IMR-90 (cell line): ENCODE measurements at regions not wholly inside any gene's neighbourhood (a gene's known extent, or its start where the extent isn't known, plus 50 kb on each side); places are given as distances from the start of the nearest gene placed in this dataset.
A peak's percentile ranks its signal among the peaks of the same experiment; 100 is the strongest.

Source experiments
- ATAC-seq: fragments of 200-7000 bp; cut with Tn5 transposase; 2 replicates; pipeline ENCODE4 v1.9.1; 2020; ENCODE audit warnings: low read depth, mild to moderate bottlenecking, moderate library complexity
- BruUV-seq: library from RNA; stranded (reverse); fragments of 400-500 nt; replicated peaks from 2 replicates; lab custom pipeline; 2021; lab: Mats Ljungman, UMichigan
- CTCF ChIA-PET: fragments of 300-600 bp; formaldehyde crosslinking; extraction: SDS; loops from one replicate; lab custom pipeline; 2021; ENCODE audit warnings: antibody characterized with exemption; lab: Yijun Ruan, JAX
- POLR2A ChIA-PET: fragments of 300-600 bp; sonication (Branson Sonifier 250); formaldehyde crosslinking; loops from one replicate; lab custom pipeline; 2022; ENCODE audit warnings: antibody characterized with exemption; ENCODE audit not compliant: unreplicated experiment; lab: Charles Lee
- DNase-seq: peaks from one replicate; pipeline ENCODE4 v3.0.0; 2013
- H2AFZ ChIP-seq: replicated peaks from 2 replicates; pipeline ENCODE3; 2013; ENCODE audit warnings: low read length, mild to moderate bottlenecking; ENCODE audit not compliant: poor library complexity
- H2AK5ac ChIP-seq: 2 replicates; pipeline ENCODE4 v1.6.1; 2013; ENCODE audit warnings: low read depth, low read length, inconsistent platforms
- H2AK9ac ChIP-seq: replicated peaks from 2 replicates; pipeline ENCODE3; 2013; ENCODE audit warnings: mild to moderate bottlenecking, low read depth, low read length, moderate library complexity; ENCODE audit not compliant: poor library complexity
- H2BK120ac ChIP-seq: 2 replicates; pipeline ENCODE4 v1.6.1; 2013; ENCODE audit warnings: low read depth, low read length, inconsistent platforms
- H2BK15ac ChIP-seq: 3 replicates; pipeline ENCODE4 v1.6.1; 2013; ENCODE audit warnings: low read depth, low read length, inconsistent platforms
- H2BK20ac ChIP-seq: 2 replicates; pipeline ENCODE4 v1.6.1; 2013; ENCODE audit warnings: low read depth, mild to moderate bottlenecking, inconsistent platforms, low read length, moderate library complexity
- H2BK5ac ChIP-seq: 2 replicates; pipeline ENCODE4 v1.6.1; 2013; ENCODE audit warnings: mild to moderate bottlenecking, low read depth, low read length, inconsistent platforms; ENCODE audit not compliant: poor library complexity, severe bottlenecking
- H3K14ac ChIP-seq: replicated peaks from 2 replicates; pipeline ENCODE4 v1.6.1; 2013; ENCODE audit warnings: low read depth, low read length, inconsistent platforms
- H3K18ac ChIP-seq: 2 replicates; pipeline ENCODE4 v1.6.1; 2013; ENCODE audit warnings: low read depth, low read length, control low read depth
- H3K23ac ChIP-seq: 2 replicates; pipeline ENCODE4 v1.6.1; 2013; ENCODE audit warnings: low read depth, low read length, inconsistent platforms
- H3K27ac ChIP-seq: 2 replicates; pipeline ENCODE4 v1.5.1; 2013; ENCODE audit warnings: mild to moderate bottlenecking, control low read depth, low read length; ENCODE audit not compliant: insufficient read depth
- H3K27me3 ChIP-seq: 2 replicates; pipeline ENCODE4 v1.6.1; 2013; ENCODE audit warnings: low read length; ENCODE audit not compliant: control insufficient read depth, insufficient read depth
- H3K36me3 ChIP-seq: 2 replicates; pipeline ENCODE4 v1.6.1; 2013; ENCODE audit warnings: low read length, mixed read lengths; ENCODE audit not compliant: control insufficient read depth, insufficient read depth
- H3K4ac ChIP-seq: 2 replicates; pipeline ENCODE4 v1.6.1; 2013; ENCODE audit warnings: low read depth, low read length, inconsistent platforms
- H3K4me1 ChIP-seq: 2 replicates; pipeline ENCODE4 v1.6.1; 2013; ENCODE audit warnings: low read length, mixed read lengths; ENCODE audit not compliant: control insufficient read depth, insufficient read depth
- H3K4me2 ChIP-seq: 2 replicates; pipeline ENCODE4 v1.6.1; 2013; ENCODE audit warnings: low read depth, mild to moderate bottlenecking, control low read depth, low read length, moderate library complexity
- H3K4me3 ChIP-seq: 2 replicates; pipeline ENCODE4 v1.5.1; 2013; ENCODE audit warnings: low read depth, mild to moderate bottlenecking, control low read depth, low read length, moderate library complexity; ENCODE audit not compliant: insufficient read depth
- H3K56ac ChIP-seq: 2 replicates; pipeline ENCODE4 v1.6.1; 2013; ENCODE audit warnings: low read length, inconsistent platforms; ENCODE audit not compliant: insufficient read depth; ENCODE audit errors: extremely low read depth
- H3K79me1 ChIP-seq, 2 experiments: 2 replicates each; pipeline ENCODE4 v1.6.1; 2013; ENCODE audit warnings: low read length in 2 of 2, inconsistent platforms in 1 of 2, low read depth in 1 of 2
- H3K9ac ChIP-seq: 2 replicates; pipeline ENCODE4 v1.6.1; 2013; ENCODE audit warnings: low read depth, low read length, control low read depth
- H3K9me1 ChIP-seq: 2 replicates; pipeline ENCODE4 v1.6.1; 2013; ENCODE audit warnings: low read length, inconsistent platforms; ENCODE audit not compliant: insufficient read depth
- H3K9me3 ChIP-seq: 2 replicates; pipeline ENCODE4 v1.6.1; 2013; ENCODE audit warnings: low read length; ENCODE audit not compliant: control insufficient read depth, insufficient read depth
- H4K20me1 ChIP-seq: 2 replicates; pipeline ENCODE4 v1.6.1; 2013; ENCODE audit warnings: low read length, inconsistent platforms; ENCODE audit not compliant: insufficient read depth
- H4K5ac ChIP-seq: 2 replicates; pipeline ENCODE4 v1.6.1; 2013; ENCODE audit warnings: mild to moderate bottlenecking, low read depth, low read length, control low read depth
- H4K8ac ChIP-seq, 2 experiments: 2 replicates each; pipeline ENCODE4 v1.6.1; 2013; ENCODE audit warnings: low read depth in 2 of 2, low read length in 2 of 2, control low read depth in 1 of 2, inconsistent platforms in 1 of 2
- H4K91ac ChIP-seq: 2 replicates; pipeline ENCODE4 v1.6.1; 2013; ENCODE audit warnings: low read depth, low read length, inconsistent platforms; ENCODE audit not compliant: insufficient read depth
- BHLHE40 ChIP-seq: fragments of 150-350 bp; IDR thresholded peaks from 2 replicates; pipeline ENCODE4 v1.6.1; 2016; ENCODE audit warnings: mild to moderate bottlenecking, low read depth, low read length
- CEBPB ChIP-seq: IDR thresholded peaks from 2 replicates; pipeline ENCODE4 v1.6.1; 2012; ENCODE audit warnings: low read depth, low read length, improper control_type of control experiment
- CHD1 ChIP-seq: IDR thresholded peaks from 2 replicates; pipeline ENCODE4 v1.6.1; 2012; ENCODE audit warnings: low read depth, low read length, improper control_type of control experiment
- CTCF ChIP-seq: conservative IDR thresholded peaks from 2 replicates; pipeline ENCODE4 v1.5.1; 2012; ENCODE audit warnings: mild to moderate bottlenecking, low read depth, low read length, improper control_type of control experiment
- ELK1 ChIP-seq: fragments of 150-350 bp; IDR thresholded peaks from 2 replicates; pipeline ENCODE4 v1.6.1; 2016; ENCODE audit warnings: low read depth, mild to moderate bottlenecking, low read length, moderate library complexity, borderline replicate concordance
- FOS ChIP-seq: fragments of 150-350 bp; IDR thresholded peaks from 2 replicates; pipeline ENCODE4 v1.6.1; 2016; ENCODE audit warnings: low read depth, low read length
- MAFK ChIP-seq: IDR thresholded peaks from 2 replicates; pipeline ENCODE4 v1.6.1; 2012; ENCODE audit warnings: low read depth, low read length, improper control_type of control experiment
- MAZ ChIP-seq: IDR thresholded peaks from 2 replicates; pipeline ENCODE4 v1.6.1; 2012; ENCODE audit warnings: low read depth, mild to moderate bottlenecking, low read length, improper control_type of control experiment, moderate library complexity, borderline replicate concordance
- MXI1 ChIP-seq: IDR thresholded peaks from 2 replicates; pipeline ENCODE4 v1.6.1; 2012; ENCODE audit warnings: low read depth, mild to moderate bottlenecking, low read length, moderate library complexity, borderline replicate concordance
- NFE2L2 ChIP-seq: fragments of 150-350 bp; IDR thresholded peaks from 2 replicates; pipeline ENCODE4 v1.6.1; 2016; ENCODE audit warnings: low read depth, mild to moderate bottlenecking, low read length
- RAD21 ChIP-seq: IDR thresholded peaks from 2 replicates; pipeline ENCODE4 v1.6.1; 2012; ENCODE audit warnings: low read length, improper control_type of control experiment
- RCOR1 ChIP-seq: IDR thresholded peaks from 2 replicates; pipeline ENCODE4 v1.6.1; 2012; ENCODE audit warnings: mild to moderate bottlenecking, low read length, improper control_type of control experiment; ENCODE audit not compliant: insufficient replicate concordance
- RFX5 ChIP-seq: IDR thresholded peaks from 2 replicates; pipeline ENCODE4 v1.8.0; 2012; ENCODE audit warnings: low read depth, mild to moderate bottlenecking, low read length, moderate library complexity
- SMC3 ChIP-seq: fragments of 150-350 bp; IDR thresholded peaks from 2 replicates; pipeline ENCODE4 v1.6.1; 2016; ENCODE audit warnings: low read depth, mild to moderate bottlenecking, antibody characterized with exemption, low read length, moderate library complexity
- USF2 ChIP-seq: fragments of 150-350 bp; IDR thresholded peaks from 2 replicates; pipeline ENCODE4 v1.6.1; 2017; ENCODE audit warnings: mild to moderate bottlenecking, antibody characterized with exemption, low read length, low read depth
- WGBS, 2 experiments: methylation state at CpG; one replicate each; pipeline versions ENCODE4 v1.1.5 to v1.1.7; 2013; ENCODE audit warnings: missing lambda C conversion rate in 2 of 2; ENCODE audit not compliant: insufficient read length in 1 of 2; ENCODE audit errors: extremely low coverage in 2 of 2; 5-methylcytosine and 5-hydroxymethylcytosine counted together
- dilution Hi-C: fragments of 300-500 bp; cut with HindIII; formaldehyde crosslinking; loops from one replicate; pipeline ENCODE4 v1.14.3; 2018; ENCODE audit warnings: low sequenced_read_pairs; ENCODE audit not compliant: unreplicated experiment
- in situ Hi-C: fragments of 300-500 bp; cut with MboI; formaldehyde crosslinking; loops from 3 replicates; pipeline ENCODE4 v1.14.3; 2019; ENCODE audit warnings: low sequenced_read_pairs, inconsistent platforms, mixed read lengths
- intact Hi-C: fragments of 100-400 bp; cut with micrococcal nuclease; formaldehyde crosslinking; loops from 2 replicates; pipeline ENCODE4 v1.10.0; 2022

GRCh38 chr2:172261292-172261691 is 158.6 kb upstream of the DLX2 start:
- H3K4me1 ChIP-seq: peaks cover 3% of the 10 kb centered on the region; the same call in 1 of the 2 replicates
- H2AK9ac ChIP-seq: no peak overlapping the region
- no peak overlapping the region for H2BK15ac ChIP-seq
- in situ Hi-C loops: no loop called here
- no peak overlapping the region for H3K9ac ChIP-seq
- no peak overlapping the region for H4K91ac ChIP-seq
- no peaks in the 10 kb centered on the region for H4K20me1 ChIP-seq
- ChIA-PET CTCF (no interaction called here), POLR2A (no interaction called here)
- H2AK5ac ChIP-seq: peak overlapping the region; percentile 54; the same call in 1 of the 2 replicates
- ATAC-seq (no peak), DNase-seq (no peak)
- no peaks in the 10 kb centered on the region for H3K36me3 ChIP-seq
- no TSS peak for BruUV-seq
- H3K4ac ChIP-seq: 0 out of 2 replicates have a peak overlapping the region, but pooled peaks have one; percentile 11
- peak overlapping the region; percentile 16; the same call in 1 of the 2 replicates for H2BK120ac ChIP-seq
- no peak overlapping the region for H3K18ac ChIP-seq
- no peaks in the 10 kb centered on the region for H3K79me1 ChIP-seq
- H3K23ac ChIP-seq: no peak overlapping the region
- no peak overlapping the region; a peak in 1 of 4 replicates for H4K8ac ChIP-seq
- H2AFZ ChIP-seq: no peak overlapping the region
- no peak overlapping the region for H3K4me2 ChIP-seq
- H3K56ac ChIP-seq: no peak overlapping the region
- no peak overlapping the region for H3K4me3 ChIP-seq
- no peak overlapping the region for H2BK5ac ChIP-seq
- dilution Hi-C loops: no loop called here
- no peak overlapping the region for H4K5ac ChIP-seq
- no peaks in the 10 kb centered on the region for H3K27me3 ChIP-seq
- H3K9me1 ChIP-seq: no peaks in the 10 kb centered on the region
- TF ChIP-seq MXI1 (no peak), CHD1 (no peak), RCOR1 (no peak), BHLHE40 (no peak), RAD21 (no peak), RFX5 (no peak), MAFK (no peak), MAZ (no peak), NFE2L2 (no peak), CTCF (no peak), USF2 (no peak), SMC3 (no peak), CEBPB (no peak), FOS (no peak), ELK1 (no peak)
- H3K9me3 ChIP-seq: no peaks in the 10 kb centered on the region
- peak overlapping the region; percentile 16; the same call in 1 of the 2 replicates for H2BK20ac ChIP-seq
- no peak overlapping the region for H3K14ac ChIP-seq
- intact Hi-C loops: no loop called here
- no CpG with 5 or more reads among the region's 1 CpG for WGBS, 2 experiments
- H3K27ac ChIP-seq: no peak overlapping the region
